22Rv1 (cell line): ENCODE measurements at regions not wholly inside any gene's neighbourhood (a gene's known extent, or its start where the extent isn't known, plus 50 kb on each side); places are given as distances from the start of the nearest gene placed in this dataset.

Source experiments
- H3K27ac ChIP-seq: fragments of 450-650 bp; 2 replicates; pipeline ENCODE4 v1.5.1; 2017
- ZFX ChIP-seq: fragments of 450-650 bp; IDR thresholded peaks from 2 replicates; pipeline ENCODE4 v1.6.1; 2017; ENCODE audit warnings: antibody characterized with exemption, borderline replicate concordance
- TF ChIP-seq, protein P1 (sequence below): fragments of 450-650 bp; IDR thresholded peaks from 2 replicates; pipeline ENCODE4 v1.5.1; 2017; ENCODE audit warnings: mild to moderate bottlenecking

DNA sequence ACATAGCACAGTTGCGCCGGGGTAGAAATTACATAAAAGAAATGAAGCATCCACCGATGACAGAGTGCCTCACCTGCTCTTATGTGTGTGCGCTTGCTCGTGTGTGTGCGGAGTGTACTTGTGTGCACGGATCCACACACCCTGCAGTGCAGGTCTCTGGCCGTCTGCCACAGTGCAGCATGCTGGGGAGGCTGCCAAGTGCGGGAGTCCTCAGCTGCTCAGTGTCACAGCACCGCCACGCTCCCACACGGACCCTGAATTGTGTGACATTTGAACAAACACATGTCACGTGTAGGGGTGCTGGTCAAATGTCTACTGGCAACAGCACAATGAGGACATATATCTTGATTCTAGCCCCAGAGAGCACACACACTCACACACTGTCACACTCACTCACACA is 243.0 kb upstream of the MYOCD start:
- no peak overlapping the region for H3K27ac ChIP-seq
- TF ChIP-seq ZFX: no peak
- TF ChIP-seq, protein P1, sequence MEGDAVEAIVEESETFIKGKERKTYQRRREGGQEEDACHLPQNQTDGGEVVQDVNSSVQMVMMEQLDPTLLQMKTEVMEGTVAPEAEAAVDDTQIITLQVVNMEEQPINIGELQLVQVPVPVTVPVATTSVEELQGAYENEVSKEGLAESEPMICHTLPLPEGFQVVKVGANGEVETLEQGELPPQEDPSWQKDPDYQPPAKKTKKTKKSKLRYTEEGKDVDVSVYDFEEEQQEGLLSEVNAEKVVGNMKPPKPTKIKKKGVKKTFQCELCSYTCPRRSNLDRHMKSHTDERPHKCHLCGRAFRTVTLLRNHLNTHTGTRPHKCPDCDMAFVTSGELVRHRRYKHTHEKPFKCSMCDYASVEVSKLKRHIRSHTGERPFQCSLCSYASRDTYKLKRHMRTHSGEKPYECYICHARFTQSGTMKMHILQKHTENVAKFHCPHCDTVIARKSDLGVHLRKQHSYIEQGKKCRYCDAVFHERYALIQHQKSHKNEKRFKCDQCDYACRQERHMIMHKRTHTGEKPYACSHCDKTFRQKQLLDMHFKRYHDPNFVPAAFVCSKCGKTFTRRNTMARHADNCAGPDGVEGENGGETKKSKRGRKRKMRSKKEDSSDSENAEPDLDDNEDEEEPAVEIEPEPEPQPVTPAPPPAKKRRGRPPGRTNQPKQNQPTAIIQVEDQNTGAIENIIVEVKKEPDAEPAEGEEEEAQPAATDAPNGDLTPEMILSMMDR: no peak

DNA sequence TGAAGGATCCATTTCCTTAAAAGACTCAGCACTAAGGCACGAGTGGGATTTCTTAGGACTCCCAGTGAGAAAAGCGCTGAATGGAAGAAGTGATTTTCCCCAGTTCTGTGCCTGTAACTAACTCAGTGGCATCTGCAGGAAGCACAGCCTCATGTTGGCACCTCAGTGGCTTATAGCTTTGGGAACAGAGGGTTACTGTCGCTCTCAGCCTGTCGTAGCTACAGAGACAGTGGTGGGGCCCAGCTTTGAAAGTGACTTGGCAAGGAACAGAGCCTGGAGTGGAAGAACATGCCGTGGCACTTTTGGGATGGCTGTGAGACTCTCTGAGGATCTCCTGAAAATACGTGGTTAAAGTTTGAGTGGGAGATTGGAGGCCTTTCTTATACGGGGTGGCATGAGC is 242.4 kb upstream of the MYOCD start:
- H3K27ac ChIP-seq: no peak overlapping the region
- TF ChIP-seq, protein P1: no peak

DNA sequence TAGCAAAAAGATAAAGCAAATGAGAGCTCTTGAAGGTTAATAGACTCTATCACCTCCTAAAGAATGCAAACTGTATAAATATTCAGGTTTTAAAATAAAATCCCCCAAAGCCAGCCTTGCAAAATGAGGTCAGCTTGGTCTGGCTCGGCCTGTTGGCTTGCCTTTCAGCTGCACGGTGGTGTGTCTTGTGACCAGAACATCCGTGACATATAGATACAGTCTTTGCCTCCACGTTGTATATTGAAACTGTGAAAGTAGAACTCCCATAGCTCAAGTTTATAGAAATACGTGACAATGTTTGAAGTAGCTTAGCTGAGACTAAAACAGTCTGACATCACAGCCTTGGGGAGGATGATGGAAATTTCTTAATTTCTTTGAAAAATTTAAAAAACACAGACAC is 236.6 kb upstream of the MYOCD start:
- no peak overlapping the region for H3K27ac ChIP-seq
- TF ChIP-seq ZFX: no peak
- TF ChIP-seq, protein P1: no peak

DNA sequence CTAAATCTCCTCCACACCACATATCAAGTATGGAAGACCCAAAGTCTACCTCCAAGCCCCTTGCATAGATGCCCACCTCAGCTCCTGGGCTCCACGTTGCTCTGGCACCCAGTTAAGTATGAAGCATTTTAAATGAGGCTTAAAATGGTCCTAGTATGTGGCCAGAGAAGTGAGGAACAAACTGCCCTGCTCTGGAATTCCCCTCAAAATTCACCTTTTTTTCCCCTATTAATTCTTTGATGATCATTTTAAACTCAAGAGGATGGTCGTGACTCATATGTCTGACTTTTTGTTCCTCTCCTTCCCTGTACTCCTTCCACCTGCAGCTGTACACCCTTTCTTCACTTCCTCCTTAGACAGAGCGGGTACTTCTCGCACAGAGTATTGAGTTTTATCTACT is 234.5 kb upstream of the MYOCD start:
- H3K27ac ChIP-seq: no peak overlapping the region
- no peak for TF ChIP-seq ZFX
- TF ChIP-seq, protein P1: no peak

DNA sequence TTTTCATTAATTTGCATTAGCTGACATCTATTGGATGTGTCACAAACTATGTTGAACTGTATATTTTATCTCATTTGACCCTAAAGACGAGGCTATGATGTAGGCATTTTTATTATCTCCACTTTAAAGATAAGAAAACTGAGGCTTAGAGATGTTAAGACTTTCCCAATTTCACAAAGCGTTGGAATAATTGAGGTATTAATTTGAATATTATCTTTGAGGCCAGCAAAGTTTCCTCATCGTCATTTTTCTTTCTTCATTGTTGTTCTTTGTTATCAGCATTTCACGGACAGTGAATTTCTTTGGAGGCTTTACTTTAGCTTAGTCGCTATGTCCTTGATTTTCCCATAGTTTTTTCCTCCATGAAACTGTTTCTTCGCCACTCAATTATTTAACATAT is 227.5 kb upstream of the MYOCD start:
- H3K27ac ChIP-seq: no peak overlapping the region
- TF ChIP-seq, protein P1: no peak
- TF ChIP-seq ZFX: no peak

DNA sequence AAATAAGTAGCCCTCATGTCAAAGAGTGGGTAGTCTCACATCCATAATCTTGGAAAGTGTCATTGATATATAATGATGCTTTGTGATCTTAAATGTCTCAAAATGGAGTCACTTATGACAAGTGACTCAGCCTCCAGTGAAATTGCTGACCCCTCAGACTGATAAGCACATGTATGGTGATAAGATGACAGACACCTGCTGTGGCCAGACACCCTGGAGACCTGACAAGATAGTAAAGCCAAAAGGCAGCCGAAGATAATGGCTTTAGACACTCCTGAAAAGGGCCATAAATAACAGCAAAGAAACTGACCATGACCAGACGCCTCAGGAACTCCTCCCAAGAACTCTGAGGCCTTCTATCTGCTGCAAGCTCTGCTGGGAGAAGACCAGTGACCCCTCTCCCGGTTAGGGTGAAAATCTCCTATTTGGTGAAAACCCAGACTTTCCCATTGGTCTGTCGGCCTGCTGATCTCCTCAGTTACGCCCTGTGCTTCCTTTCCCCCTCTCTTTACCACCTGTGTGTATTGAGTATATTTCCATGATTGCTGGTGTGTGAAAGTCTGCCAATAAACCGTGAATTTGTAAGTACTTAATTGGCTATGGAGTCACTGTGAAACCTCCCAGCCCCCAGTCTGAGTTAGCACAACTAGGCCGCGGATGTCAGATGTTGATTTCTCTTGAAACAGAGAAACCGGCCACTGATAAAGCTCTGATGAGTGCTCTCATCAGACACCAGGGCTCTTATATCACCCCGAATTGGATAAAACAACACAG is 226.7 kb upstream of the MYOCD start:
- H3K27ac ChIP-seq: no peak overlapping the region
- no peak for TF ChIP-seq ZFX
- TF ChIP-seq, protein P1: no peak

DNA sequence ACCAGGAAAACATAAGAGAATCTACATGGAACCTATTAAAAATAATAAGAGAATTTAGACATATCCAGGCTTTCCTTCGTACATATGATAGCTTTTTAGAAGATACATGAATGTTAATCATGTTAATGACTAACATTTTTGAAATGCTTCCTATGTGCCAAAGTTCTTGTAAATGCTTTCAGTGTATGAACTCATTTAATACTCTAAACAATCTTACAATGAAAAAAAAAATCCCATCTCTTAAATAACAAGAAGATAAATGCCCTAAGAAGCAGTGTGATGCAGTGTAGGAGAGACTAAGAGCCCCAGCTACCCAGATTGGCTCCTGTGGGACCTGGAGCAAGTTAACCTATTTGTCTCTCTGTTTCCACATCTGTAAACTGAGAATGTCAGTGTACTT is 220.4 kb upstream of the MYOCD start:
- no peak overlapping the region for H3K27ac ChIP-seq
- TF ChIP-seq ZFX: no peak
- TF ChIP-seq, protein P1: no peak
